ENCODE measurements at regions not wholly inside any gene's neighbourhood (a gene's known extent, or its start where the extent isn't known, plus 50 kb on each side); places are given as distances from the start of the nearest gene placed in this dataset. TPM values are rescaled to one million over a fixed set of nuclear protein-coding genes. Genes with fewer than 3 reads are reported as not detected.

- intact Hi-C loops (cut with DNase I), result no loop called here
- no peak overlapping the region for H3K4me3 ChIP-seq
- H3K4me1 ChIP-seq, result no peaks in the 10 kb centered on the region
- H3K27me3 ChIP-seq, result no peaks in the 10 kb centered on the region
- H3K27ac ChIP-seq, result no peak overlapping the region
- H3K9me3 ChIP-seq, result peaks cover 8% of the 10 kb centered on the region
- no peak for DNase-seq (ENCODE audit: extremely low spot score in 2 of 2)
- H3K36me3 ChIP-seq, result no peaks in the 10 kb centered on the region
- no peak for TF ChIP-seq POLR2AphosphoS5 (IDR thresholded peaks at IDR 0.05; ENCODE audit: insufficient read depth in 1 of 2, low read depth in 1 of 2)
- TF ChIP-seq, protein P1, sequence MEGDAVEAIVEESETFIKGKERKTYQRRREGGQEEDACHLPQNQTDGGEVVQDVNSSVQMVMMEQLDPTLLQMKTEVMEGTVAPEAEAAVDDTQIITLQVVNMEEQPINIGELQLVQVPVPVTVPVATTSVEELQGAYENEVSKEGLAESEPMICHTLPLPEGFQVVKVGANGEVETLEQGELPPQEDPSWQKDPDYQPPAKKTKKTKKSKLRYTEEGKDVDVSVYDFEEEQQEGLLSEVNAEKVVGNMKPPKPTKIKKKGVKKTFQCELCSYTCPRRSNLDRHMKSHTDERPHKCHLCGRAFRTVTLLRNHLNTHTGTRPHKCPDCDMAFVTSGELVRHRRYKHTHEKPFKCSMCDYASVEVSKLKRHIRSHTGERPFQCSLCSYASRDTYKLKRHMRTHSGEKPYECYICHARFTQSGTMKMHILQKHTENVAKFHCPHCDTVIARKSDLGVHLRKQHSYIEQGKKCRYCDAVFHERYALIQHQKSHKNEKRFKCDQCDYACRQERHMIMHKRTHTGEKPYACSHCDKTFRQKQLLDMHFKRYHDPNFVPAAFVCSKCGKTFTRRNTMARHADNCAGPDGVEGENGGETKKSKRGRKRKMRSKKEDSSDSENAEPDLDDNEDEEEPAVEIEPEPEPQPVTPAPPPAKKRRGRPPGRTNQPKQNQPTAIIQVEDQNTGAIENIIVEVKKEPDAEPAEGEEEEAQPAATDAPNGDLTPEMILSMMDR (IDR thresholded peaks at IDR 0.05), result no peak
- TF ChIP-seq POLR2A (IDR thresholded peaks at IDR 0.05), result no peak
These were observed 192.3 kb downstream of the IGSF11 start for GRCh38 chr3:118842147-118842863.

DNA sequence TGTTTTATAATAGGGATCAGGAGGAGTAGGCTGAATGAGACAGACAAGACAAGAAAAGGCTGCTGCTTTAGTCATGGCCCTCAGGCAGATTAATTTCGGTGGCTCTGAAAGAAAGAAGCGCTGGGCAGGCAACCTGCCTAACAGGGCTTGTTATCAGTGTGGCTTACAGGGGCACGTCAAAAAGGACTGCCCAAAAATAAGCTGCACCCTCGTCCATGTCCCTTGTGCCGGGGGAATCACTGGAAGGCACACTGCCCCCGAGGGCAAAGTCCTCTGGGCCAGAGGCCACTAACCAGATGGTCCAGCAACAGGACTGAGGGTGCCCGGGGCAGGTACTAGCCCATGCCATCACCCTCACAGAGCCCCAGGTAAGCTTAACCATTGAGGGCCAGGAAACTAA lies 188.5 kb downstream of the IGSF11 start:
- Histone ChIP-seq H3K4me3 (no peak overlapping the region), H3K27me3 (no peaks in the 10 kb centered on the region), H3K4me1 (no peaks in the 10 kb centered on the region), H3K9me3 (peaks cover 8% of the 10 kb centered on the region), H3K27ac (no peak overlapping the region), H3K36me3 (no peaks in the 10 kb centered on the region)
- DNase-seq (ENCODE audit: extremely low spot score in 2 of 2), result no peak
- TF ChIP-seq POLR2A (IDR thresholded peaks at IDR 0.05), result no peak
- TF ChIP-seq, protein P1 (IDR thresholded peaks at IDR 0.05), result no peak
- TF ChIP-seq POLR2AphosphoS5 (IDR thresholded peaks at IDR 0.05; ENCODE audit: insufficient read depth in 1 of 2, low read depth in 1 of 2), result no peak
- intact Hi-C loops (cut with DNase I), result no loop called here

Small RNA genes in the stretch of these regions (microRNA-seq; reads per million reads assigned to microRNA genes)
- not detected for gene MIR4447 (ENCODE audit: borderline number of aligned reads, borderline replicate concordance)

Small RNA genes in the stretch of these regions (small RNA-seq; reads per million reads assigned to genes)
- gene MIR4447 (not detected), gene RF01884 (not detected), gene RNU5E-8P (not detected), gene RNU6-1200P (not detected)
